Sigmoid colon (tissue), 3 donors: ENCODE measurements at regions not wholly inside any gene's neighbourhood (a gene's known extent, or its start where the extent isn't known, plus 50 kb on each side); places are given as distances from the start of the nearest gene placed in this dataset.

Experiments used
- POLR2A ChIP-seq, 2 donors: fragments of 450-650 bp; IDR thresholded peaks; one replicate each; pipeline ENCODE4 v1.6.1; 2016; ENCODE audit warnings: antibody characterized with exemption in 2 of 2, mild to moderate bottlenecking in 2 of 2, moderate library complexity in 2 of 2
- TF ChIP-seq, protein P1 (sequence below), 4 experiments: fragments of 450-650 bp in 3 of 4; fragments of 200-600 bp in 1 of 4; IDR thresholded peaks; one replicate each; pipeline ENCODE4 v1.5.1; 2016 to 2019; ENCODE audit warnings: antibody characterized with exemption in 4 of 4, mild to moderate bottlenecking in 3 of 4, moderate library complexity in 2 of 4

DNA sequence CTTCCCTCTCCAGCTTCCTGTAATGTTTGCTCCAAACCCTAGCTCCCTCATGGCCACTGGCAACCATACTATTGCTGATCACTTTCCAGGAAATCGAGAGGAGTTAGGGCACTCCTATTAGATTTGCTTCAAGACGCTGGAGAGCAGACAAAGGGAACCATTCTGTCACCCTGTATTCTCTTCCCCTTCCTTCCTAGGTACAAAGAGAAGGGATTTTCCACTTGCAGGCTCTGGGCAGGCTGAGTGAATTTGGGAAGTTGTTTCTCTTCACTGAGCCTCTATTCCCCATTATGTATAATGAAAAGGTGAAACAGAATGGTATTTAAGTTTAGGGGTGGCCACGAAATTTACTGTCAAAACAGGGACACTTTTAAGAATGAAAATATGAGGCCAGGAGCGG is 99.4 kb upstream of the LPP start:
- TF ChIP-seq, protein P1, sequence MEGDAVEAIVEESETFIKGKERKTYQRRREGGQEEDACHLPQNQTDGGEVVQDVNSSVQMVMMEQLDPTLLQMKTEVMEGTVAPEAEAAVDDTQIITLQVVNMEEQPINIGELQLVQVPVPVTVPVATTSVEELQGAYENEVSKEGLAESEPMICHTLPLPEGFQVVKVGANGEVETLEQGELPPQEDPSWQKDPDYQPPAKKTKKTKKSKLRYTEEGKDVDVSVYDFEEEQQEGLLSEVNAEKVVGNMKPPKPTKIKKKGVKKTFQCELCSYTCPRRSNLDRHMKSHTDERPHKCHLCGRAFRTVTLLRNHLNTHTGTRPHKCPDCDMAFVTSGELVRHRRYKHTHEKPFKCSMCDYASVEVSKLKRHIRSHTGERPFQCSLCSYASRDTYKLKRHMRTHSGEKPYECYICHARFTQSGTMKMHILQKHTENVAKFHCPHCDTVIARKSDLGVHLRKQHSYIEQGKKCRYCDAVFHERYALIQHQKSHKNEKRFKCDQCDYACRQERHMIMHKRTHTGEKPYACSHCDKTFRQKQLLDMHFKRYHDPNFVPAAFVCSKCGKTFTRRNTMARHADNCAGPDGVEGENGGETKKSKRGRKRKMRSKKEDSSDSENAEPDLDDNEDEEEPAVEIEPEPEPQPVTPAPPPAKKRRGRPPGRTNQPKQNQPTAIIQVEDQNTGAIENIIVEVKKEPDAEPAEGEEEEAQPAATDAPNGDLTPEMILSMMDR (IDR thresholded peaks at IDR 0.05), result no peak
- no peak for TF ChIP-seq POLR2A (IDR thresholded peaks at IDR 0.05)
